Body of pancreas (tissue), 4 donors: ENCODE measurements at regions not wholly inside any gene's neighbourhood (a gene's known extent, or its start where the extent isn't known, plus 50 kb on each side); places are given as distances from the start of the nearest gene placed in this dataset.

Experiments
- CTCF ChIP-seq, 7 experiments: fragments of 450-650 bp in 4 of 7; fragments of 200-600 bp in 3 of 7; sonication (generic) in 3 of 7; IDR thresholded peaks; one replicate each; pipeline ENCODE4 v1.5.1; 2016 to 2019; ENCODE audit warnings: antibody characterized with exemption in 7 of 7
- POLR2A ChIP-seq, 3 donors: fragments of 450-650 bp; IDR thresholded peaks; one replicate each; pipeline ENCODE4 v1.6.1; 2016; ENCODE audit warnings: antibody characterized with exemption in 3 of 3, mild to moderate bottlenecking in 2 of 3

DNA sequence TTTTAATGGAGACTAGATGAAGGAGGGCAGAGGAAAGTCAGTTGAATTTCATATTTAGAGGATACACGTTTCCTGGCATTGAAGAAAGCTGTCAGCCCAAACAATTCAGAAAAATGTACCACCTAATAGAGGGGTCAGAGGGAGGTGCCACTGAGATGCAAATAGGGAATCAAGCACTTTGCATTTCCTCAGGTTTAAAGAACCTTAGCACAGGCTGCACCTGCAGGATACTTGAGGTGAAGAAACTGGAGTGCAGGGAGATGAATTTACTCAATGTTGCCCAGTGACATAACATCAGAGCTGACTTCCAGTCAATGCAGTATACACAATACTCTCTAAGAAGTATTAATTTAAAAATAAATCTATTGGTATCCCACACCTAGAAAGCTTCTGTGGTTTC lies 67.0 kb upstream of the MAST4 start:
- TF ChIP-seq POLR2A (IDR thresholded peaks at IDR 0.05) = no peak
- no peak for TF ChIP-seq CTCF (IDR thresholded peaks at IDR 0.05)
